ENCODE measurements at regions not wholly inside any gene's neighbourhood (a gene's known extent, or its start where the extent isn't known, plus 50 kb on each side); places are given as distances from the start of the nearest gene placed in this dataset.

GRCh38 chr5:163381832-163382231 is 55.6 kb upstream of the CCNG1 start:
- TF ChIP-seq, protein P1, sequence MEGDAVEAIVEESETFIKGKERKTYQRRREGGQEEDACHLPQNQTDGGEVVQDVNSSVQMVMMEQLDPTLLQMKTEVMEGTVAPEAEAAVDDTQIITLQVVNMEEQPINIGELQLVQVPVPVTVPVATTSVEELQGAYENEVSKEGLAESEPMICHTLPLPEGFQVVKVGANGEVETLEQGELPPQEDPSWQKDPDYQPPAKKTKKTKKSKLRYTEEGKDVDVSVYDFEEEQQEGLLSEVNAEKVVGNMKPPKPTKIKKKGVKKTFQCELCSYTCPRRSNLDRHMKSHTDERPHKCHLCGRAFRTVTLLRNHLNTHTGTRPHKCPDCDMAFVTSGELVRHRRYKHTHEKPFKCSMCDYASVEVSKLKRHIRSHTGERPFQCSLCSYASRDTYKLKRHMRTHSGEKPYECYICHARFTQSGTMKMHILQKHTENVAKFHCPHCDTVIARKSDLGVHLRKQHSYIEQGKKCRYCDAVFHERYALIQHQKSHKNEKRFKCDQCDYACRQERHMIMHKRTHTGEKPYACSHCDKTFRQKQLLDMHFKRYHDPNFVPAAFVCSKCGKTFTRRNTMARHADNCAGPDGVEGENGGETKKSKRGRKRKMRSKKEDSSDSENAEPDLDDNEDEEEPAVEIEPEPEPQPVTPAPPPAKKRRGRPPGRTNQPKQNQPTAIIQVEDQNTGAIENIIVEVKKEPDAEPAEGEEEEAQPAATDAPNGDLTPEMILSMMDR (IDR thresholded peaks at IDR 0.05; ENCODE audit: poor library complexity), result no peak
- TF ChIP-seq EZH2phosphoT487 (IDR thresholded peaks at IDR 0.05; ENCODE audit: low read depth, severe bottlenecking, unreplicated experiment), result no peak
